ENCODE measurements at regions not wholly inside any gene's neighbourhood (a gene's known extent, or its start where the extent isn't known, plus 50 kb on each side); places are given as distances from the start of the nearest gene placed in this dataset.

DNA sequence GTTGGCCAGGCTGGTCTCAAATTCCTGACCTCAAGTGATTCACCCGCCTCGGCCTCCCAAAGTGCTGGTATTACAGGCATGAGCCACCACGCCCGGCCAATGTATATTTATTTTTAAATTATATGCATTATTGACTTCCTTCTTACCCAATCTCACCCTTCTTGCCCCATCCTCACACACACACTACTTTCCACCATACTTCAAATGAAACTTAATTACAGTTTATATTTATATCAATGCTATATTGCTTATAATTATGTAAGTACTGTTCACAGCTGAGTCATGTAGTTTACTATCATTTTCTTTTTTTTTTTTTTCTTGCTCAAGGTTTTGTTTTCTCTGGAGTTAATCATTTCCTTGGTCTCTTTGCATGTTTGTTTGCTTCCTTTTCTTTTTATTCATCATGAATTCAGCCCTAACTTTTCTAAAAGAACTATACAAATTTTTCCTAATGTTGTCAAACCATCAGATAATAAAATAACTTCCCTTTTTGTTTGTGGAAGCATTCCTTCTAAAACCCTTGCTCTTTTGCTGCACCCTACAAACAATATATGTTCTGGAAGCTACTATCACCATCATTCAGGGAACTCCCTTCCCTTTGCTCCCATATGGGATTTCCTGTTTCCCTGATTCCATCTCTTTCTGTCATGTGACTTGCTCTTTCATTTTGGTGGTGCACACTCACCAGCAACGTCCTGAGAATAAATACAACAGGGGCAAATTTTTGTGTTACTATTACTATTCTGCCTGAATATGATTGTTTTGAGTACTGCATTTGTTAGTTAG is 201.7 kb upstream of the SASH1 start (continued):
- TF ChIP-seq FOSL2 (IDR thresholded peaks at IDR 0.05), result 0 out of 2 replicates have a peak, but pooled peaks have one; percentile 23
- peak; percentile 74 for TF ChIP-seq FOSL2 (CRISPR knock-in tag; IDR thresholded peaks at IDR 0.05)
- TF ChIP-seq, protein P1, sequence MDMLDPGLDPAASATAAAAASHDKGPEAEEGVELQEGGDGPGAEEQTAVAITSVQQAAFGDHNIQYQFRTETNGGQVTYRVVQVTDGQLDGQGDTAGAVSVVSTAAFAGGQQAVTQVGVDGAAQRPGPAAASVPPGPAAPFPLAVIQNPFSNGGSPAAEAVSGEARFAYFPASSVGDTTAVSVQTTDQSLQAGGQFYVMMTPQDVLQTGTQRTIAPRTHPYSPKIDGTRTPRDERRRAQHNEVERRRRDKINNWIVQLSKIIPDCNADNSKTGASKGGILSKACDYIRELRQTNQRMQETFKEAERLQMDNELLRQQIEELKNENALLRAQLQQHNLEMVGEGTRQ (IDR thresholded peaks at IDR 0.05), result peak; percentile 68
- TF ChIP-seq, protein P2, sequence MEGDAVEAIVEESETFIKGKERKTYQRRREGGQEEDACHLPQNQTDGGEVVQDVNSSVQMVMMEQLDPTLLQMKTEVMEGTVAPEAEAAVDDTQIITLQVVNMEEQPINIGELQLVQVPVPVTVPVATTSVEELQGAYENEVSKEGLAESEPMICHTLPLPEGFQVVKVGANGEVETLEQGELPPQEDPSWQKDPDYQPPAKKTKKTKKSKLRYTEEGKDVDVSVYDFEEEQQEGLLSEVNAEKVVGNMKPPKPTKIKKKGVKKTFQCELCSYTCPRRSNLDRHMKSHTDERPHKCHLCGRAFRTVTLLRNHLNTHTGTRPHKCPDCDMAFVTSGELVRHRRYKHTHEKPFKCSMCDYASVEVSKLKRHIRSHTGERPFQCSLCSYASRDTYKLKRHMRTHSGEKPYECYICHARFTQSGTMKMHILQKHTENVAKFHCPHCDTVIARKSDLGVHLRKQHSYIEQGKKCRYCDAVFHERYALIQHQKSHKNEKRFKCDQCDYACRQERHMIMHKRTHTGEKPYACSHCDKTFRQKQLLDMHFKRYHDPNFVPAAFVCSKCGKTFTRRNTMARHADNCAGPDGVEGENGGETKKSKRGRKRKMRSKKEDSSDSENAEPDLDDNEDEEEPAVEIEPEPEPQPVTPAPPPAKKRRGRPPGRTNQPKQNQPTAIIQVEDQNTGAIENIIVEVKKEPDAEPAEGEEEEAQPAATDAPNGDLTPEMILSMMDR (IDR thresholded peaks at IDR 0.05), result no peak
- TF ChIP-seq, protein P3, sequence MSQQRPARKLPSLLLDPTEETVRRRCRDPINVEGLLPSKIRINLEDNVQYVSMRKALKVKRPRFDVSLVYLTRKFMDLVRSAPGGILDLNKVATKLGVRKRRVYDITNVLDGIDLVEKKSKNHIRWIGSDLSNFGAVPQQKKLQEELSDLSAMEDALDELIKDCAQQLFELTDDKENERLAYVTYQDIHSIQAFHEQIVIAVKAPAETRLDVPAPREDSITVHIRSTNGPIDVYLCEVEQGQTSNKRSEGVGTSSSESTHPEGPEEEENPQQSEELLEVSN (IDR thresholded peaks at IDR 0.05; ENCODE audit: borderline replicate concordance, low read depth), result no peak
- TF ChIP-seq, protein P4, sequence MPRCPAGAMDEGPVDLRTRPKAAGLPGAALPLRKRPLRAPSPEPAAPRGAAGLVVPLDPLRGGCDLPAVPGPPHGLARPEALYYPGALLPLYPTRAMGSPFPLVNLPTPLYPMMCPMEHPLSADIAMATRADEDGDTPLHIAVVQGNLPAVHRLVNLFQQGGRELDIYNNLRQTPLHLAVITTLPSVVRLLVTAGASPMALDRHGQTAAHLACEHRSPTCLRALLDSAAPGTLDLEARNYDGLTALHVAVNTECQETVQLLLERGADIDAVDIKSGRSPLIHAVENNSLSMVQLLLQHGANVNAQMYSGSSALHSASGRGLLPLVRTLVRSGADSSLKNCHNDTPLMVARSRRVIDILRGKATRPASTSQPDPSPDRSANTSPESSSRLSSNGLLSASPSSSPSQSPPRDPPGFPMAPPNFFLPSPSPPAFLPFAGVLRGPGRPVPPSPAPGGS (IDR thresholded peaks at IDR 0.05), result no peak
- TF ChIP-seq CBX8 (IDR thresholded peaks at IDR 0.05), result no peak
- no peak for TF ChIP-seq NR3C1 (IDR thresholded peaks at IDR 0.05)
- TF ChIP-seq CHD4 (IDR thresholded peaks at IDR 0.05; ENCODE audit: borderline replicate concordance), result no peak
- TF ChIP-seq, protein P5, sequence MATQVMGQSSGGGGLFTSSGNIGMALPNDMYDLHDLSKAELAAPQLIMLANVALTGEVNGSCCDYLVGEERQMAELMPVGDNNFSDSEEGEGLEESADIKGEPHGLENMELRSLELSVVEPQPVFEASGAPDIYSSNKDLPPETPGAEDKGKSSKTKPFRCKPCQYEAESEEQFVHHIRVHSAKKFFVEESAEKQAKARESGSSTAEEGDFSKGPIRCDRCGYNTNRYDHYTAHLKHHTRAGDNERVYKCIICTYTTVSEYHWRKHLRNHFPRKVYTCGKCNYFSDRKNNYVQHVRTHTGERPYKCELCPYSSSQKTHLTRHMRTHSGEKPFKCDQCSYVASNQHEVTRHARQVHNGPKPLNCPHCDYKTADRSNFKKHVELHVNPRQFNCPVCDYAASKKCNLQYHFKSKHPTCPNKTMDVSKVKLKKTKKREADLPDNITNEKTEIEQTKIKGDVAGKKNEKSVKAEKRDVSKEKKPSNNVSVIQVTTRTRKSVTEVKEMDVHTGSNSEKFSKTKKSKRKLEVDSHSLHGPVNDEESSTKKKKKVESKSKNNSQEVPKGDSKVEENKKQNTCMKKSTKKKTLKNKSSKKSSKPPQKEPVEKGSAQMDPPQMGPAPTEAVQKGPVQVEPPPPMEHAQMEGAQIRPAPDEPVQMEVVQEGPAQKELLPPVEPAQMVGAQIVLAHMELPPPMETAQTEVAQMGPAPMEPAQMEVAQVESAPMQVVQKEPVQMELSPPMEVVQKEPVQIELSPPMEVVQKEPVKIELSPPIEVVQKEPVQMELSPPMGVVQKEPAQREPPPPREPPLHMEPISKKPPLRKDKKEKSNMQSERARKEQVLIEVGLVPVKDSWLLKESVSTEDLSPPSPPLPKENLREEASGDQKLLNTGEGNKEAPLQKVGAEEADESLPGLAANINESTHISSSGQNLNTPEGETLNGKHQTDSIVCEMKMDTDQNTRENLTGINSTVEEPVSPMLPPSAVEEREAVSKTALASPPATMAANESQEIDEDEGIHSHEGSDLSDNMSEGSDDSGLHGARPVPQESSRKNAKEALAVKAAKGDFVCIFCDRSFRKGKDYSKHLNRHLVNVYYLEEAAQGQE (IDR thresholded peaks at IDR 0.05), result no peak
- no peak for TF ChIP-seq BHLHE40 (IDR thresholded peaks at IDR 0.05; ENCODE audit: low read depth, low read length)
- TF ChIP-seq, protein P6, sequence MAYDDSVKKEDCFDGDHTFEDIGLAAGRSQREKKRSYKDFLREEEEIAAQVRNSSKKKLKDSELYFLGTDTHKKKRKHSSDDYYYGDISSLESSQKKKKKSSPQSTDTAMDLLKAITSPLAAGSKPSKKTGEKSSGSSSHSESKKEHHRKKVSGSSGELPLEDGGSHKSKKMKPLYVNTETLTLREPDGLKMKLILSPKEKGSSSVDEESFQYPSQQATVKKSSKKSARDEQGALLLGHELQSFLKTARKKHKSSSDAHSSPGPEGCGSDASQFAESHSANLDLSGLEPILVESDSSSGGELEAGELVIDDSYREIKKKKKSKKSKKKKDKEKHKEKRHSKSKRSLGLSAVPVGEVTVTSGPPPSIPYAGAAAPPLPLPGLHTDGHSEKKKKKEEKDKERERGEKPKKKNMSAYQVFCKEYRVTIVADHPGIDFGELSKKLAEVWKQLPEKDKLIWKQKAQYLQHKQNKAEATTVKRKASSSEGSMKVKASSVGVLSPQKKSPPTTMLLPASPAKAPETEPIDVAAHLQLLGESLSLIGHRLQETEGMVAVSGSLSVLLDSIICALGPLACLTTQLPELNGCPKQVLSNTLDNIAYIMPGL (CRISPR knock-in tag; IDR thresholded peaks at IDR 0.05; ENCODE audit: borderline replicate concordance), result no peak

DNA sequence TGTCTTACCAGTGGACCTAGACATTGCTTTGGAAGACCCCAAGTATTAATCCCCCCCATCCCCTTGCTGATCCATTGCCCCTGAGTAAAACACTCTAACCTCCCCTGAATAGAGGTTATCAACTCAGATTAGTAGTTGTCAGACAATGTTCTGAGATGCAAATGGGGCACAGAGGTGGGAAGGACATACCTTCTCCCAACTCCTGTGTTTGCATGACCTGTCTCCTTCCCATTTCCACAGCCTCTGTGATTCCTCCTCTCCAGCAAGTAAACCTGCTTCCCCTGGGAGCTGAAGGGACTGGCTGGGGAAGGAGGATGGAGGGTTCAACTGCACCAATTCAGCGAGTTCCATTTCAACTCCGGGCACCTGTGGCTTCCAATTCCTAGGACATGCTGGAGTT is 199.8 kb upstream of the SASH1 start:
- H3K4me2 ChIP-seq, result no peak overlapping the region
- peaks cover 6% of the 10 kb centered on the region; the same call in 1 of the 3 replicates for H3K9me3 ChIP-seq
- ChIA-PET POLR2A (no interaction called here), CTCF (interaction anchor here (1.2 kb wide), 1 partner anchor 321 kb away, joined by 3 read pairs; no protein-coding TSS in a partner anchor)
- no peak overlapping the region for H3K4me3 ChIP-seq
- peak overlapping the region in 1 of 2 experiments; percentile 26; a peak in 1 of 6 replicates for H3K27ac ChIP-seq
- 95% methylated on average over 2 of the region's 2 CpGs for WGBS (ENCODE audit: missing lambda C conversion rate)
- FAIRE-seq, result no peak
- no peak for ATAC-seq
- peaks cover 12% of the 10 kb centered on the region for H3K4me1 ChIP-seq
- DNase-seq (ENCODE audit: low read depth in 1 of 2, low spot score in 1 of 2), result no peak
- TF ChIP-seq, protein P1 (IDR thresholded peaks at IDR 0.05), result no peak
- no peak for TF ChIP-seq TP53 (CRISPR knock-in tag; IDR thresholded peaks at IDR 0.05)
- TF ChIP-seq KDM5A (IDR thresholded peaks at IDR 0.05), result no peak
- TF ChIP-seq, protein P3 (IDR thresholded peaks at IDR 0.05; ENCODE audit: borderline replicate concordance, low read depth), result no peak
- TF ChIP-seq, protein P6 (CRISPR knock-in tag; IDR thresholded peaks at IDR 0.05; ENCODE audit: borderline replicate concordance), result no peak
- TF ChIP-seq, protein P7, sequence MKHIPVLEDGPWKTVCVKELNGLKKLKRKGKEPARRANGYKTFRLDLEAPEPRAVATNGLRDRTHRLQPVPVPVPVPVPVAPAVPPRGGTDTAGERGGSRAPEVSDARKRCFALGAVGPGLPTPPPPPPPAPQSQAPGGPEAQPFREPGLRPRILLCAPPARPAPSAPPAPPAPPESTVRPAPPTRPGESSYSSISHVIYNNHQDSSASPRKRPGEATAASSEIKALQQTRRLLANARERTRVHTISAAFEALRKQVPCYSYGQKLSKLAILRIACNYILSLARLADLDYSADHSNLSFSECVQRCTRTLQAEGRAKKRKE (CRISPR knock-in tag; IDR thresholded peaks at IDR 0.05; ENCODE audit: low read depth), result no peak
- TF ChIP-seq, protein P8, sequence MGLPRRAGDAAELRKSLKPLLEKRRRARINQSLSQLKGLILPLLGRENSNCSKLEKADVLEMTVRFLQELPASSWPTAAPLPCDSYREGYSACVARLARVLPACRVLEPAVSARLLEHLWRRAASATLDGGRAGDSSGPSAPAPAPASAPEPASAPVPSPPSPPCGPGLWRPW (IDR thresholded peaks at IDR 0.05), result no peak
